ENCODE measurements at regions not wholly inside any gene's neighbourhood (a gene's known extent, or its start where the extent isn't known, plus 50 kb on each side); places are given as distances from the start of the nearest gene placed in this dataset.

- H3K4me3 ChIP-seq (ENCODE audit: low read length in 2 of 2): no peak overlapping the region
- Mint-ChIP-seq H3K27me3 (peaks cover 0 to 2% of the 10 kb centered on the region in 2 donors), H3K4me1 (peaks cover 0 to 2% (median 0%) of the 10 kb centered on the region in 4 donors), H3K27ac (no peak overlapping the region), H3K9me3 (peaks cover 0 to 4% (median 0%) of the 10 kb centered on the region in 8 donors), H3K36me3 (no peaks in the 10 kb centered on the region), H3K4me3 (no peak overlapping the region)
- CTCF ChIA-PET (ENCODE audit: partially characterized antibody): interaction anchor here (1.2 kb wide), 1 partner anchor 14 kb away, joined by 3 read pairs; no protein-coding TSS in a partner anchor
- no peaks in the 10 kb centered on the region for H3K9me3 ChIP-seq (ENCODE audit: control insufficient read depth in 1 of 2, low read length in 2 of 2)
- DNase-seq: no peak
- POLR2A ChIA-PET (ENCODE audit: partially characterized antibody): no interaction called here
- no peaks in the 10 kb centered on the region for H3K27me3 ChIP-seq (ENCODE audit: insufficient read depth, low read length)
- H3K36me3 ChIP-seq (ENCODE audit: insufficient read depth, low read length): no peaks in the 10 kb centered on the region
- H3K4me1 ChIP-seq (ENCODE audit: insufficient read depth, low read length): no peaks in the 10 kb centered on the region
- intact Hi-C loops (cut with micrococcal nuclease): loop anchor here (10.0 kb wide), 1 partner anchor 50 kb away; no protein-coding TSS in a partner anchor
- no peak overlapping the region for H3K27ac ChIP-seq (ENCODE audit: low read depth, low read length)
Observed at GRCh38 chr15:95304151-95304946, 1026.2 kb upstream of the NR2F2 start.

- Histone ChIP-seq H3K36me3 (ENCODE audit: insufficient read depth, low read length) (no peaks in the 10 kb centered on the region), H3K27ac (ENCODE audit: low read depth, low read length) (no peak overlapping the region), H3K4me3 (ENCODE audit: low read length in 2 of 2) (no peak overlapping the region), H3K4me1 (ENCODE audit: insufficient read depth, low read length) (no peaks in the 10 kb centered on the region), H3K9me3 (ENCODE audit: control insufficient read depth in 1 of 2, low read length in 2 of 2) (no peaks in the 10 kb centered on the region), H3K27me3 (ENCODE audit: insufficient read depth, low read length) (no peaks in the 10 kb centered on the region)
- Mint-ChIP-seq H3K27ac (no peak overlapping the region), H3K4me1 (peaks cover 0 to 2% (median 0%) of the 10 kb centered on the region in 4 donors), H3K36me3 (no peaks in the 10 kb centered on the region), H3K27me3 (peaks cover 0 to 2% of the 10 kb centered on the region in 2 donors), H3K9me3 (peaks cover 0 to 6% (median 0%) of the 10 kb centered on the region in 8 donors), H3K4me3 (no peak overlapping the region)
- DNase-seq: no peak
- ChIA-PET CTCF (ENCODE audit: partially characterized antibody) (interaction anchor here (1.2 kb wide), 1 partner anchor 15 kb away, joined by 3 read pairs; no protein-coding TSS in a partner anchor), POLR2A (ENCODE audit: partially characterized antibody) (no interaction called here)
- intact Hi-C loops (cut with micrococcal nuclease): loop anchor here (10.0 kb wide), 1 partner anchor 50 kb away; no protein-coding TSS in a partner anchor
Observed at GRCh38 chr15:95304947-95305400, 1025.5 kb upstream of the NR2F2 start.

- CTCF ChIA-PET (ENCODE audit: partially characterized antibody): interaction anchor here (1.6 kb wide), 1 partner anchor 17 kb away, joined by 4 read pairs; no protein-coding TSS in a partner anchor
- H3K4me3 Mint-ChIP-seq: no peak overlapping the region
Observed at GRCh38 chr15:95307115-95307514, 1023.4 kb upstream of the NR2F2 start.

GRCh38 chr15:95319242-95319641 is 1011.3 kb upstream of the NR2F2 start:
- no peak overlapping the region for H3K27ac Mint-ChIP-seq
- ChIA-PET POLR2A (ENCODE audit: partially characterized antibody) (no interaction called here), CTCF (ENCODE audit: partially characterized antibody) (no interaction called here)
- intact Hi-C loops (cut with micrococcal nuclease): no loop called here
- no peak for DNase-seq
- H3K36me3 Mint-ChIP-seq: no peaks in the 10 kb centered on the region
- Histone ChIP-seq H3K36me3 (ENCODE audit: insufficient read depth, low read length) (no peaks in the 10 kb centered on the region), H3K4me1 (ENCODE audit: insufficient read depth, low read length) (no peaks in the 10 kb centered on the region), H3K4me3 (ENCODE audit: low read length in 2 of 2) (no peak overlapping the region), H3K9me3 (ENCODE audit: control insufficient read depth in 1 of 2, low read length in 2 of 2) (no peaks in the 10 kb centered on the region), H3K27me3 (ENCODE audit: insufficient read depth, low read length) (no peaks in the 10 kb centered on the region), H3K27ac (ENCODE audit: low read depth, low read length) (no peak overlapping the region)
- peaks cover 0 to 15% (median 5%) of the 10 kb centered on the region in 8 donors for H3K9me3 Mint-ChIP-seq
- H3K4me1 Mint-ChIP-seq: no peaks in the 10 kb centered on the region
- H3K27me3 Mint-ChIP-seq: peaks cover 0 to 4% of the 10 kb centered on the region in 2 donors
- H3K4me3 Mint-ChIP-seq: no peak overlapping the region

More at GRCh38 chr15:95307115-95307514, 1023.4 kb upstream of the NR2F2 start:
- intact Hi-C loops (cut with micrococcal nuclease): loop anchor here (10.0 kb wide), 1 partner anchor 48 kb away; no protein-coding TSS in a partner anchor
- Mint-ChIP-seq H3K36me3 (no peaks in the 10 kb centered on the region), H3K27ac (no peak overlapping the region), H3K9me3 (peaks cover 0 to 3% (median 0%) of the 10 kb centered on the region in 8 donors), H3K4me1 (peaks cover 0 to under 1% (median 0%) of the 10 kb centered on the region in 4 donors), H3K27me3 (no peaks in the 10 kb centered on the region)
- Histone ChIP-seq H3K36me3 (ENCODE audit: insufficient read depth, low read length) (no peaks in the 10 kb centered on the region), H3K9me3 (ENCODE audit: control insufficient read depth in 1 of 2, low read length in 2 of 2) (no peaks in the 10 kb centered on the region), H3K4me1 (ENCODE audit: insufficient read depth, low read length) (no peaks in the 10 kb centered on the region), H3K27me3 (ENCODE audit: insufficient read depth, low read length) (no peaks in the 10 kb centered on the region), H3K27ac (ENCODE audit: low read depth, low read length) (no peak overlapping the region), H3K4me3 (ENCODE audit: low read length in 2 of 2) (no peak overlapping the region)
- POLR2A ChIA-PET (ENCODE audit: partially characterized antibody): no interaction called here
- no peak for DNase-seq

- H3K27me3 Mint-ChIP-seq: peaks cover 5 to 14% of the 10 kb centered on the region in 2 donors
- CTCF ChIA-PET (ENCODE audit: partially characterized antibody): no interaction called here
Observed at GRCh38 chr15:95323796-95324195, 1006.7 kb upstream of the NR2F2 start.

GRCh38 chr15:95324656-95325055 is 1005.8 kb upstream of the NR2F2 start:
- ChIA-PET CTCF (ENCODE audit: partially characterized antibody) (no interaction called here), POLR2A (ENCODE audit: partially characterized antibody) (no interaction called here)
- H3K9me3 Mint-ChIP-seq: peaks cover 0 to 7% (median 2%) of the 10 kb centered on the region in 8 donors
- H3K4me1 Mint-ChIP-seq: peaks cover 0 to 7% (median 2%) of the 10 kb centered on the region in 4 donors
- no peak overlapping the region for H3K27ac ChIP-seq (ENCODE audit: low read depth, low read length)
- peaks cover 5 to 14% of the 10 kb centered on the region in 2 donors for H3K27me3 Mint-ChIP-seq
- H3K4me3 Mint-ChIP-seq: no peak overlapping the region
- H3K9me3 ChIP-seq (ENCODE audit: control insufficient read depth in 1 of 2, low read length in 2 of 2): no peaks in the 10 kb centered on the region
- H3K4me3 ChIP-seq (ENCODE audit: low read length in 2 of 2): no peak overlapping the region
- intact Hi-C loops (cut with micrococcal nuclease): no loop called here
- no peaks in the 10 kb centered on the region for H3K4me1 ChIP-seq (ENCODE audit: insufficient read depth, low read length)
- H3K36me3 Mint-ChIP-seq: no peaks in the 10 kb centered on the region
- H3K27me3 ChIP-seq (ENCODE audit: insufficient read depth, low read length): no peaks in the 10 kb centered on the region
- H3K27ac Mint-ChIP-seq: no peak overlapping the region
- no peaks in the 10 kb centered on the region for H3K36me3 ChIP-seq (ENCODE audit: insufficient read depth, low read length)
- no peak for DNase-seq

More at GRCh38 chr15:95323796-95324195, 1006.7 kb upstream of the NR2F2 start:
- no peak for DNase-seq
- intact Hi-C loops (cut with micrococcal nuclease): no loop called here
- Histone ChIP-seq H3K27me3 (ENCODE audit: insufficient read depth, low read length) (no peaks in the 10 kb centered on the region), H3K4me1 (ENCODE audit: insufficient read depth, low read length) (no peaks in the 10 kb centered on the region), H3K27ac (ENCODE audit: low read depth, low read length) (no peak overlapping the region), H3K36me3 (ENCODE audit: insufficient read depth, low read length) (no peaks in the 10 kb centered on the region), H3K9me3 (ENCODE audit: control insufficient read depth in 1 of 2, low read length in 2 of 2) (no peaks in the 10 kb centered on the region), H3K4me3 (ENCODE audit: low read length in 2 of 2) (no peak overlapping the region)
- POLR2A ChIA-PET (ENCODE audit: partially characterized antibody): no interaction called here
- no peaks in the 10 kb centered on the region for H3K36me3 Mint-ChIP-seq
- peaks cover 0 to 7% (median 2%) of the 10 kb centered on the region in 8 donors for H3K9me3 Mint-ChIP-seq
- no peak overlapping the region for H3K4me3 Mint-ChIP-seq
- peaks cover 0 to 7% (median 2%) of the 10 kb centered on the region in 4 donors for H3K4me1 Mint-ChIP-seq
- no peak overlapping the region for H3K27ac Mint-ChIP-seq

GRCh38 chr15:95325763-95326404 is 1004.6 kb upstream of the NR2F2 start:
- Histone ChIP-seq H3K27ac (ENCODE audit: low read depth, low read length) (no peak overlapping the region), H3K36me3 (ENCODE audit: insufficient read depth, low read length) (no peaks in the 10 kb centered on the region), H3K4me3 (ENCODE audit: low read length in 2 of 2) (no peak overlapping the region), H3K4me1 (ENCODE audit: insufficient read depth, low read length) (no peaks in the 10 kb centered on the region), H3K9me3 (ENCODE audit: control insufficient read depth in 1 of 2, low read length in 2 of 2) (no peaks in the 10 kb centered on the region), H3K27me3 (ENCODE audit: insufficient read depth, low read length) (no peaks in the 10 kb centered on the region)
- peaks cover 0 to 7% (median 2%) of the 10 kb centered on the region in 8 donors for H3K9me3 Mint-ChIP-seq
- no peaks in the 10 kb centered on the region for H3K36me3 Mint-ChIP-seq
- ChIA-PET CTCF (ENCODE audit: partially characterized antibody) (no interaction called here), POLR2A (ENCODE audit: partially characterized antibody) (no interaction called here)
- intact Hi-C loops (cut with micrococcal nuclease): no loop called here
- no peak overlapping the region for H3K27ac Mint-ChIP-seq
- H3K4me1 Mint-ChIP-seq: peaks cover 0 to 7% (median 2%) of the 10 kb centered on the region in 4 donors
- peak overlapping the region in 3 of 8 donors; percentile 12 to 45 (median 35) for H3K4me3 Mint-ChIP-seq
- peaks cover 5 to 12% of the 10 kb centered on the region in 2 donors for H3K27me3 Mint-ChIP-seq
- DNase-seq: no peak

Data from CD4-positive, alpha-beta memory T cell (primary cell).